ENCODE measurements at regions not wholly inside any gene's neighbourhood (a gene's known extent, or its start where the extent isn't known, plus 50 kb on each side); places are given as distances from the start of the nearest gene placed in this dataset.

- TF ChIP-seq POLR2A (IDR thresholded peaks at IDR 0.05; ENCODE audit: low read depth, low read length) (no peak), POLR2AphosphoS5 (IDR thresholded peaks at IDR 0.05; ENCODE audit: low read depth, low read length) (no peak)
These were observed 583.3 kb upstream of the CBLB start for GRCh38 chr3:106452096-106452495.

Data from GM12891 (cell line).